GM12878 (cell line): ENCODE measurements at regions not wholly inside any gene's neighbourhood (a gene's known extent, or its start where the extent isn't known, plus 50 kb on each side); places are given as distances from the start of the nearest gene placed in this dataset.

ENCODE experiments used
- ATAC-seq: fragments of 200-7000 bp; cut with Tn5 transposase; 3 replicates; pipeline ENCODE4 v1.9.1; 2020; ENCODE audit warnings: mild to moderate bottlenecking, moderate library complexity
- BruUV-seq: library from RNA; stranded (reverse); fragments of 400-500 nt; replicated peaks from 2 replicates; lab custom pipeline; 2021; lab: Mats Ljungman, UMichigan
- CTCF ChIA-PET: fragments of 300-600 bp; sonication (Branson Sonifier 250); formaldehyde crosslinking; extraction: SDS; loops from one replicate; lab custom pipeline; 2021; ENCODE audit warnings: inconsistent platforms; lab: Yijun Ruan, JAX
- POLR2A ChIA-PET: fragments of 350-600 bp; formaldehyde crosslinking; extraction: SDS; loops from one replicate; lab custom pipeline; 2021; ENCODE audit warnings: inconsistent platforms; lab: Charles Lee
- RAD21 ChIA-PET: fragments of 300-600 bp; sonication (Branson Sonifier 250); formaldehyde crosslinking; loops from one replicate; lab custom pipeline; 2023; ENCODE audit warnings: antibody characterized with exemption; ENCODE audit not compliant: unreplicated experiment; lab: Charles Lee
- SMC1A ChIA-PET: fragments of 300-600 bp; sonication (Branson Sonifier 250); formaldehyde crosslinking; loops from one replicate; lab custom pipeline; 2023; ENCODE audit not compliant: unreplicated experiment, uncharacterized antibody; lab: Charles Lee
- DNase-seq: peaks from one replicate; pipeline ENCODE4 v3.0.0-alpha.2; 2011; ENCODE audit warnings: low read depth, low spot score
- FAIRE-seq: peaks from 3 replicates; lab custom pipeline; 2011; peaks lifted over from hg19 to GRCh38; lab: Jason Lieb, UNC
- H2AFZ ChIP-seq: 2 replicates; pipeline ENCODE4 v1.6.0; 2011; ENCODE audit warnings: low read depth, low read length, control low read depth; ENCODE audit not compliant: control insufficient read depth
- H3K27ac ChIP-seq: 2 replicates; pipeline ENCODE4 v1.5.1; 2011; ENCODE audit warnings: control low read depth; ENCODE audit not compliant: control insufficient read depth, insufficient read depth
- H3K27me3 ChIP-seq, 2 experiments: replicated peaks in 1 of 2; 2 replicates each; pipeline versions ENCODE4 v1.6.0 to v1.6.1; 2011; ENCODE audit warnings: low read length in 1 of 2; ENCODE audit not compliant: control insufficient read depth in 2 of 2, insufficient read depth in 2 of 2
- H3K36me3 ChIP-seq, 2 experiments: 2 replicates each; pipeline ENCODE4 v1.5.1; 2011; ENCODE audit warnings: low read length in 1 of 2; ENCODE audit not compliant: control insufficient read depth in 2 of 2, insufficient read depth in 2 of 2
- H3K4me1 ChIP-seq: 2 replicates; pipeline ENCODE4 v1.6.1; 2011; ENCODE audit warnings: mild to moderate bottlenecking, low read length, moderate library complexity, mixed read lengths; ENCODE audit not compliant: control insufficient read depth, insufficient read depth
- H3K4me2 ChIP-seq: 2 replicates; pipeline ENCODE4 v1.6.0; 2011; ENCODE audit warnings: control low read depth; ENCODE audit not compliant: control insufficient read depth, insufficient read depth
- H3K4me3 ChIP-seq: fragments of 200-600 bp; sonication (generic); 2 replicates; pipeline ENCODE4 v1.5.1; 2016
- H3K79me2 ChIP-seq: 2 replicates; pipeline ENCODE4 v1.6.0; 2011; ENCODE audit warnings: low read length; ENCODE audit not compliant: control insufficient read depth, insufficient read depth
- H3K9ac ChIP-seq: 2 replicates; pipeline ENCODE4 v1.8.0; 2011; ENCODE audit warnings: low read length, control low read depth, mixed read lengths; ENCODE audit not compliant: control insufficient read depth, insufficient read depth
- H3K9me3 ChIP-seq: replicated peaks from 3 replicates; pipeline ENCODE4 v1.5.1; 2011; ENCODE audit warnings: mild to moderate bottlenecking, low read length; ENCODE audit not compliant: control insufficient read depth, insufficient read depth
- H4K20me1 ChIP-seq: 2 replicates; pipeline ENCODE4 v1.6.0; 2011; ENCODE audit not compliant: control insufficient read depth, insufficient read depth
- CBX5 ChIP-seq: sonication (generic); IDR thresholded peaks from 2 replicates; pipeline ENCODE4 v1.6.1; 2016; ENCODE audit warnings: low read depth, moderate library complexity, mild to moderate bottlenecking, inconsistent platforms
- CEBPB ChIP-seq, 2 experiments: fragments of 150-350 bp in 1 of 2; IDR thresholded peaks; 2 replicates each; pipeline ENCODE4 v1.6.1; 2012 to 2014; ENCODE audit warnings: low read depth in 2 of 2, low read length in 2 of 2, borderline replicate concordance in 1 of 2, inconsistent platforms in 1 of 2
- HDAC2 ChIP-seq: fragments of 200-600 bp; sonication (generic); IDR thresholded peaks from 2 replicates; pipeline ENCODE4 v1.6.1; 2017
- MEF2B ChIP-seq: fragments of 450-650 bp; IDR thresholded peaks from 2 replicates; pipeline ENCODE4 v1.6.1; 2018; ENCODE audit warnings: mild to moderate bottlenecking, moderate library complexity; ENCODE audit not compliant: partially characterized antibody, poor library complexity, severe bottlenecking
- RB1 ChIP-seq: fragments of 450-650 bp; formaldehyde crosslinking; IDR thresholded peaks from 2 replicates; pipeline ENCODE4 v1.6.1; 2017; ENCODE audit warnings: mild to moderate bottlenecking, borderline replicate concordance
- SRF ChIP-seq, 2 experiments: IDR thresholded peaks; 2 replicates each; pipeline ENCODE4 v1.6.1; 2011; ENCODE audit warnings: low read depth in 2 of 2, low read length in 2 of 2, mild to moderate bottlenecking in 1 of 2, moderate library complexity in 1 of 2
- STAT1 ChIP-seq: fragments of 450-650 bp; conservative IDR thresholded peaks from 2 replicates; pipeline ENCODE4 v1.6.1; 2014; ENCODE audit warnings: antibody characterized with exemption, mild to moderate bottlenecking
- in situ Hi-C: fragments of 300-500 bp; cut with MboI; formaldehyde crosslinking; loops from 9 replicates; pipeline ENCODE4 v1.14.3; 2018; ENCODE audit warnings: mixed read lengths
- intact Hi-C: fragments of 100-400 bp; cut with micrococcal nuclease; formaldehyde crosslinking; loops from one replicate; pipeline ENCODE4 v1.14.2; 2022; ENCODE audit not compliant: unreplicated experiment
- TF ChIP-seq, protein P1 (sequence below): fragments of 450-650 bp; formaldehyde crosslinking; IDR thresholded peaks from 2 replicates; pipeline ENCODE4 v1.4.0; 2022; ENCODE audit warnings: mild to moderate bottlenecking, moderate library complexity
- TF ChIP-seq, protein P2 (sequence below): fragments of 450-650 bp; IDR thresholded peaks from 2 replicates; pipeline ENCODE4 v1.6.1; 2017; ENCODE audit warnings: borderline replicate concordance
- TF ChIP-seq, protein P3 (sequence below): fragments of 450-650 bp; IDR thresholded peaks from 2 replicates; pipeline ENCODE4 v1.6.1; 2017; ENCODE audit warnings: low read depth, mild to moderate bottlenecking, moderate library complexity
- TF ChIP-seq, protein P4 (sequence below): IDR thresholded peaks from 2 replicates; pipeline ENCODE4 v1.6.1; 2012; ENCODE audit warnings: low read depth, low read length, improper control_type of control experiment
- TF ChIP-seq, protein P5 (sequence below): IDR thresholded peaks from 2 replicates; pipeline ENCODE4 v1.6.1; 2012; ENCODE audit warnings: low read depth, low read length, improper control_type of control experiment
- TF ChIP-seq, protein P6 (sequence below): fragments of 450-650 bp; IDR thresholded peaks from 2 replicates; pipeline ENCODE4 v1.6.1; 2016; ENCODE audit warnings: mild to moderate bottlenecking

DNA sequence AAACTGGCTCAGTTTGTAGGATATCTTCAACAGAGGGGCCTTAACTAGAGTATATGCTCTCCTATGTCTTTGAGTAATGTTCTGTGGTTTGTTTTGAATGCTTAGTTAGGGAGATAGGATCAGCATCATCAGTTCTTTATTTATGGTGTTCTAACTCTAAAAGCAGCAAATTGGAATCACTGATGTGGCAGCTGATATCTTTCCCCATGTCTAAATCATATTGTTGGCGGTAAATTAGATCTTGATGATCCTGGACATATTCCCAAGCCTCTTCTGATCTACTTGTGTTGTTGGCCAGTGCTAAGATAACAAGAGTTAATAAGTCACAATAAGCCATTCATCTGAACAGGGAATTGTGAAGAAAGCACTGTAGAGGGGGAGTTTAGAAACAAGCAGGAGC, 332.4 kb upstream of the DAB2 start (continued):
- TF ChIP-seq CEBPB (IDR thresholded peaks at IDR 0.05; ENCODE audit: borderline replicate concordance in 1 of 2, low read depth in 2 of 2, low read length in 2 of 2) = no peak
- TF ChIP-seq, protein P1, sequence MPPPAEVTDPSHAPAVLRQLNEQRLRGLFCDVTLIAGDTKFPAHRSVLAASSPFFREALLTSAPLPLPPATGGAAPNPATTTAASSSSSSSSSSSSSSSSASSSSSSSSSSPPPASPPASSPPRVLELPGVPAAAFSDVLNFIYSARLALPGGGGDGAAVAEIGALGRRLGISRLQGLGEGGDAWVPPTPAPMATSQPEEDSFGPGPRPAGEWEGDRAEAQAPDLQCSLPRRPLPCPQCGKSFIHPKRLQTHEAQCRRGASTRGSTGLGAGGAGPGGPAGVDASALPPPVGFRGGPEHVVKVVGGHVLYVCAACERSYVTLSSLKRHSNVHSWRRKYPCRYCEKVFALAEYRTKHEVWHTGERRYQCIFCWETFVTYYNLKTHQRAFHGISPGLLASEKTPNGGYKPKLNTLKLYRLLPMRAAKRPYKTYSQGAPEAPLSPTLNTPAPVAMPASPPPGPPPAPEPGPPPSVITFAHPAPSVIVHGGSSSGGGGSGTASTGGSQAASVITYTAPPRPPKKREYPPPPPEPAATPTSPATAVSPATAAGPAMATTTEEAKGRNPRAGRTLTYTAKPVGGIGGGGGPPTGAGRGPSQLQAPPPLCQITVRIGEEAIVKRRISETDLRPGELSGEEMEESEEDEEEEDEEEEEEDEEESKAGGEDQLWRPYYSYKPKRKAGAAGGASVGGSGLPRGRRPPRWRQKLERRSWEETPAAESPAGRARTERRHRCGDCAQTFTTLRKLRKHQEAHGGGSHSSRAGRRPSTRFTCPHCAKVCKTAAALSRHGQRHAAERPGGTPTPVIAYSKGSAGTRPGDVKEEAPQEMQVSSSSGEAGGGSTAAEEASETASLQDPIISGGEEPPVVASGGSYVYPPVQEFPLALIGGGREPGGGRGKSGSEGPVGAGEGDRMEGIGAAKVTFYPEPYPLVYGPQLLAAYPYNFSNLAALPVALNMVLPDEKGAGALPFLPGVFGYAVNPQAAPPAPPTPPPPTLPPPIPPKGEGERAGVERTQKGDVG (CRISPR knock-in tag) = no peak
- TF ChIP-seq, protein P2, sequence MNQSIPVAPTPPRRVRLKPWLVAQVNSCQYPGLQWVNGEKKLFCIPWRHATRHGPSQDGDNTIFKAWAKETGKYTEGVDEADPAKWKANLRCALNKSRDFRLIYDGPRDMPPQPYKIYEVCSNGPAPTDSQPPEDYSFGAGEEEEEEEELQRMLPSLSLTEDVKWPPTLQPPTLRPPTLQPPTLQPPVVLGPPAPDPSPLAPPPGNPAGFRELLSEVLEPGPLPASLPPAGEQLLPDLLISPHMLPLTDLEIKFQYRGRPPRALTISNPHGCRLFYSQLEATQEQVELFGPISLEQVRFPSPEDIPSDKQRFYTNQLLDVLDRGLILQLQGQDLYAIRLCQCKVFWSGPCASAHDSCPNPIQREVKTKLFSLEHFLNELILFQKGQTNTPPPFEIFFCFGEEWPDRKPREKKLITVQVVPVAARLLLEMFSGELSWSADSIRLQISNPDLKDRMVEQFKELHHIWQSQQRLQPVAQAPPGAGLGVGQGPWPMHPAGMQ = no peak

DNA sequence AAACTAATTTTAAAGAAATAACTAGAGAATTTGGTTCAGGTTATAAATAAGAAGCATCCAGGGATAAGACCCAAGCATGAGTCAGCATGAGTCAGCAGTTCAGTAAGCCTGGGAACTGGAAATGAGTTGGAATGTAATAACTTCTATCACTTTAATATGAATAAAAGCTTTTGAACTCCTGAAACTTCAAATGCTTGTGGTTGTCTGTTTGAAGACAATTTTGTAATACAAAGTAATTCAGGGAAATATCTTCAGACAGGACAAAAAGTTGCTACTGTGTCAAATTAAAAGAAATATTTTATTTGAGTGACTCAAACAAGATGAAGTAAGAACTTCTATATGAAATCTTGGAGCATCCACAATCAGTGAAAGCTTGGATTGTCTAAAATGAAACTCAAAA, 331.2 kb upstream of the DAB2 start:
- intact Hi-C loops (no loop called here), in situ Hi-C loops (no loop called here)
- Histone ChIP-seq H4K20me1 (no peaks in the 10 kb centered on the region), H3K4me3 (no peak overlapping the region), H3K4me2 (no peak overlapping the region), H3K27me3 (no peaks in the 10 kb centered on the region), H3K4me1 (no peaks in the 10 kb centered on the region), H3K9ac (no peak overlapping the region), H2AFZ (no peak overlapping the region), H3K9me3 (no peaks in the 10 kb centered on the region), H3K79me2 (no peaks in the 10 kb centered on the region), H3K36me3 (no peaks in the 10 kb centered on the region), H3K27ac (no peak overlapping the region)
- no TSS peak for BruUV-seq
- DNase-seq = no peak
- RAD21 ChIA-PET = no interaction called here
- no peak for FAIRE-seq
- CTCF ChIA-PET = interaction anchor here (0.6 kb wide), 1 partner anchor 184 kb away, joined by 4 read pairs; no protein-coding TSS in a partner anchor
- SMC1A ChIA-PET = interaction anchor here (1.1 kb wide), 1 partner anchor 42 kb away, joined by 3 read pairs; no protein-coding TSS in a partner anchor
- POLR2A ChIA-PET = no interaction called here
- no peak for ATAC-seq
- TF ChIP-seq STAT1 (no peak), RB1 (no peak), CBX5 (no peak), HDAC2 (no peak), MEF2B (no peak), SRF (IDR thresholded peaks at IDR 0.05; ENCODE audit: low read depth in 2 of 2, low read length in 2 of 2) (no peak)
- TF ChIP-seq, protein P3, sequence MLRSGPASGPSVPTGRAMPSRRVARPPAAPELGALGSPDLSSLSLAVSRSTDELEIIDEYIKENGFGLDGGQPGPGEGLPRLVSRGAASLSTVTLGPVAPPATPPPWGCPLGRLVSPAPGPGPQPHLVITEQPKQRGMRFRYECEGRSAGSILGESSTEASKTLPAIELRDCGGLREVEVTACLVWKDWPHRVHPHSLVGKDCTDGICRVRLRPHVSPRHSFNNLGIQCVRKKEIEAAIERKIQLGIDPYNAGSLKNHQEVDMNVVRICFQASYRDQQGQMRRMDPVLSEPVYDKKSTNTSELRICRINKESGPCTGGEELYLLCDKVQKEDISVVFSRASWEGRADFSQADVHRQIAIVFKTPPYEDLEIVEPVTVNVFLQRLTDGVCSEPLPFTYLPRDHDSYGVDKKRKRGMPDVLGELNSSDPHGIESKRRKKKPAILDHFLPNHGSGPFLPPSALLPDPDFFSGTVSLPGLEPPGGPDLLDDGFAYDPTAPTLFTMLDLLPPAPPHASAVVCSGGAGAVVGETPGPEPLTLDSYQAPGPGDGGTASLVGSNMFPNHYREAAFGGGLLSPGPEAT = no peak
- TF ChIP-seq, protein P4, sequence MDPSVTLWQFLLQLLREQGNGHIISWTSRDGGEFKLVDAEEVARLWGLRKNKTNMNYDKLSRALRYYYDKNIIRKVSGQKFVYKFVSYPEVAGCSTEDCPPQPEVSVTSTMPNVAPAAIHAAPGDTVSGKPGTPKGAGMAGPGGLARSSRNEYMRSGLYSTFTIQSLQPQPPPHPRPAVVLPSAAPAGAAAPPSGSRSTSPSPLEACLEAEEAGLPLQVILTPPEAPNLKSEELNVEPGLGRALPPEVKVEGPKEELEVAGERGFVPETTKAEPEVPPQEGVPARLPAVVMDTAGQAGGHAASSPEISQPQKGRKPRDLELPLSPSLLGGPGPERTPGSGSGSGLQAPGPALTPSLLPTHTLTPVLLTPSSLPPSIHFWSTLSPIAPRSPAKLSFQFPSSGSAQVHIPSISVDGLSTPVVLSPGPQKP = no peak
- TF ChIP-seq, protein P5, sequence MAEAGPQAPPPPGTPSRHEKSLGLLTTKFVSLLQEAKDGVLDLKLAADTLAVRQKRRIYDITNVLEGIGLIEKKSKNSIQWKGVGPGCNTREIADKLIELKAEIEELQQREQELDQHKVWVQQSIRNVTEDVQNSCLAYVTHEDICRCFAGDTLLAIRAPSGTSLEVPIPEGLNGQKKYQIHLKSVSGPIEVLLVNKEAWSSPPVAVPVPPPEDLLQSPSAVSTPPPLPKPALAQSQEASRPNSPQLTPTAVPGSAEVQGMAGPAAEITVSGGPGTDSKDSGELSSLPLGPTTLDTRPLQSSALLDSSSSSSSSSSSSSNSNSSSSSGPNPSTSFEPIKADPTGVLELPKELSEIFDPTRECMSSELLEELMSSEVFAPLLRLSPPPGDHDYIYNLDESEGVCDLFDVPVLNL = no peak
- TF ChIP-seq, protein P6, sequence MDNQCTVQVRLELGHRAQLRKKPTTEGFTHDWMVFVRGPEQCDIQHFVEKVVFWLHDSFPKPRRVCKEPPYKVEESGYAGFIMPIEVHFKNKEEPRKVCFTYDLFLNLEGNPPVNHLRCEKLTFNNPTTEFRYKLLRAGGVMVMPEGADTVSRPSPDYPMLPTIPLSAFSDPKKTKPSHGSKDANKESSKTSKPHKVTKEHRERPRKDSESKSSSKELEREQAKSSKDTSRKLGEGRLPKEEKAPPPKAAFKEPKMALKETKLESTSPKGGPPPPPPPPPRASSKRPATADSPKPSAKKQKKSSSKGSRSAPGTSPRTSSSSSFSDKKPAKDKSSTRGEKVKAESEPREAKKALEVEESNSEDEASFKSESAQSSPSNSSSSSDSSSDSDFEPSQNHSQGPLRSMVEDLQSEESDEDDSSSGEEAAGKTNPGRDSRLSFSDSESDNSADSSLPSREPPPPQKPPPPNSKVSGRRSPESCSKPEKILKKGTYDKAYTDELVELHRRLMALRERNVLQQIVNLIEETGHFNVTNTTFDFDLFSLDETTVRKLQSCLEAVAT = no peak
